Right atrium auricular region (tissue), 2 donors: ENCODE measurements at regions not wholly inside any gene's neighbourhood (a gene's known extent, or its start where the extent isn't known, plus 50 kb on each side); places are given as distances from the start of the nearest gene placed in this dataset.

Experiments
- DNase-seq: peaks from one replicate; pipeline ENCODE4 v3.0.0-alpha.2; 2019; ENCODE audit warnings: low spot score
- H3K27ac ChIP-seq, 2 donors: fragments of 200-600 bp; sonication (generic); 1 replicate in 1 of 2; 2 replicates in 1 of 2; pipeline ENCODE4 v1.5.1; 2016 to 2019
- H3K27me3 ChIP-seq, 2 donors: fragments of 200-600 bp; sonication (generic); one replicate each; pipeline versions ENCODE4 v1.5.1 to v1.6.0; 2017 to 2019
- H3K36me3 ChIP-seq: fragments of 200-600 bp; sonication (generic); one replicate; pipeline ENCODE4 v1.5.1; 2016
- H3K4me1 ChIP-seq, 2 donors: fragments of 200-600 bp; sonication (generic); one replicate each; pipeline versions ENCODE4 v1.5.1 to v1.6.0; 2017 to 2019
- H3K4me3 ChIP-seq, 2 donors: fragments of 200-600 bp; sonication (generic); 1 replicate in 1 of 2; 2 replicates in 1 of 2; pipeline ENCODE4 v1.5.1; 2017 to 2019; ENCODE audit warnings: mild to moderate bottlenecking in 1 of 2, moderate library complexity in 1 of 2
- H3K9me3 ChIP-seq, 2 donors: fragments of 200-600 bp; sonication (generic); one replicate each; pipeline ENCODE4 v1.5.1; 2019
- TF ChIP-seq, protein P1 (sequence below), 2 donors: fragments of 200-600 bp; sonication (generic); IDR thresholded peaks; one replicate each; pipeline ENCODE4 v1.5.1; 2019; ENCODE audit warnings: antibody characterized with exemption in 2 of 2

DNA sequence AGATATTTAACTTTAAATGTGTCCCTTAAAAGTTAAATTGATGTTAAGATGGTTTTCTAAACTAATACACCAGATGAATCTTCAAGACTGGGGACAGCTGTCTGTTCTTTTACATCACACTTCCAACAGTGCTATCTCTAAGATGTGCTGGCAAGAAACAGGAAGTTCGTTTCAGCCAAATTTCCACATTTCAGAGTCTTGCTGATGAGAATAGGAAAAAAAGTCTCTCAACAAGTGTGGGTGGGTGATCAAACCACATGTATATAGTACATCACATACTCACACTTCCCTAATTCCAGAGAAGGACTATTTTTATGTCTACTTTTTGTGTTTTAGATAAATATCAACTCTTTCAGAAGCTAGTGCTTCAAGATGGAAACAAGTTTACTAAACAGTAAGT, 1712.8 kb upstream of the TMEFF2 start:
- TF ChIP-seq, protein P1, sequence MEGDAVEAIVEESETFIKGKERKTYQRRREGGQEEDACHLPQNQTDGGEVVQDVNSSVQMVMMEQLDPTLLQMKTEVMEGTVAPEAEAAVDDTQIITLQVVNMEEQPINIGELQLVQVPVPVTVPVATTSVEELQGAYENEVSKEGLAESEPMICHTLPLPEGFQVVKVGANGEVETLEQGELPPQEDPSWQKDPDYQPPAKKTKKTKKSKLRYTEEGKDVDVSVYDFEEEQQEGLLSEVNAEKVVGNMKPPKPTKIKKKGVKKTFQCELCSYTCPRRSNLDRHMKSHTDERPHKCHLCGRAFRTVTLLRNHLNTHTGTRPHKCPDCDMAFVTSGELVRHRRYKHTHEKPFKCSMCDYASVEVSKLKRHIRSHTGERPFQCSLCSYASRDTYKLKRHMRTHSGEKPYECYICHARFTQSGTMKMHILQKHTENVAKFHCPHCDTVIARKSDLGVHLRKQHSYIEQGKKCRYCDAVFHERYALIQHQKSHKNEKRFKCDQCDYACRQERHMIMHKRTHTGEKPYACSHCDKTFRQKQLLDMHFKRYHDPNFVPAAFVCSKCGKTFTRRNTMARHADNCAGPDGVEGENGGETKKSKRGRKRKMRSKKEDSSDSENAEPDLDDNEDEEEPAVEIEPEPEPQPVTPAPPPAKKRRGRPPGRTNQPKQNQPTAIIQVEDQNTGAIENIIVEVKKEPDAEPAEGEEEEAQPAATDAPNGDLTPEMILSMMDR (IDR thresholded peaks at IDR 0.05), result no peak
- Histone ChIP-seq H3K4me3 (no peak overlapping the region), H3K36me3 (no peaks in the 10 kb centered on the region), H3K27me3 (no peaks in the 10 kb centered on the region), H3K27ac (no peak overlapping the region), H3K4me1 (no peaks in the 10 kb centered on the region), H3K9me3 (no peaks in the 10 kb centered on the region)
- no peak for DNase-seq

DNA sequence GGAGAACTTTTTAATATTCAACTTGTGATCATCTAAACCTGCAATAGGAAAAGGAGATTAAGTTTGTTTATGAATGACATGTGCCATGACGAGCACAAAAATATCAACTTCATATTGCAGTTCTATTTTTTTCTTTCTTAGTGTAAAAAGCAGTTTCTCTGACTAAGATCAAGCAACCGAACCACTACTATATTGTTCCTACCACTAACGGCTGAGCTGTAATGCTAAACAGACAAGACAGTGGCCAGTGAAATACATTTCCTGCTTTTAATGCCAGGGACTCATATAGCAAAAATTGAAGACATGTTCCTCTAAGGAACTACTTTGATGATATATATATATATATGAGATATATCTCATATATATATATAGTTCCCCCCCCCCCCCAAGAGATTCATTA, 1705.6 kb upstream of the TMEFF2 start:
- H3K9me3 ChIP-seq, result no peaks in the 10 kb centered on the region
- TF ChIP-seq, protein P1 (IDR thresholded peaks at IDR 0.05), result no peak
- no peaks in the 10 kb centered on the region for H3K36me3 ChIP-seq
- no peak overlapping the region for H3K27ac ChIP-seq
- DNase-seq, result no peak
- no peaks in the 10 kb centered on the region for H3K4me1 ChIP-seq
- H3K27me3 ChIP-seq, result no peaks in the 10 kb centered on the region
- H3K4me3 ChIP-seq, result no peak overlapping the region

DNA sequence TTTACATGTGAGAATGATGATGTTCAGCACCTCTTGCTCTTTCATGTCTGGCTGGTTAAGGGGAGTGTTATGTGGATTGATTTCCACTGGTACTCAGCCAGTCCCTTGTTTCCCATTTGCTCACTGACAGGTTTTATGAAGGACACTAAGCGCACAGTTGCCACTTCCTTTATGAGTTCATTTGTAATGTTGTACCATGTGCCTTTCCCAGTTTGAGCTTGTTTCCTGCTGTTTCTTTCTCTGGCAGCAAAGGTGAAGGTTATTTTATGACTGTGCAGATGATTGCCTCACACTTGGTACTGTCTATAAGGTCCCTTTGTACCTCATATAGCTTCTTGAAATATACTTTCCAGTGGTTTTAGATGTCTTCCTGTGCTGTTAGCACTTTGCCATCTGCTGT, 1700.5 kb upstream of the TMEFF2 start:
- H3K4me1 ChIP-seq, result no peaks in the 10 kb centered on the region
- no peak for DNase-seq
- no peaks in the 10 kb centered on the region for H3K36me3 ChIP-seq
- no peaks in the 10 kb centered on the region for H3K27me3 ChIP-seq
- no peaks in the 10 kb centered on the region for H3K9me3 ChIP-seq
- H3K27ac ChIP-seq, result no peak overlapping the region
- TF ChIP-seq, protein P1 (IDR thresholded peaks at IDR 0.05), result no peak
- H3K4me3 ChIP-seq, result no peak overlapping the region

DNA sequence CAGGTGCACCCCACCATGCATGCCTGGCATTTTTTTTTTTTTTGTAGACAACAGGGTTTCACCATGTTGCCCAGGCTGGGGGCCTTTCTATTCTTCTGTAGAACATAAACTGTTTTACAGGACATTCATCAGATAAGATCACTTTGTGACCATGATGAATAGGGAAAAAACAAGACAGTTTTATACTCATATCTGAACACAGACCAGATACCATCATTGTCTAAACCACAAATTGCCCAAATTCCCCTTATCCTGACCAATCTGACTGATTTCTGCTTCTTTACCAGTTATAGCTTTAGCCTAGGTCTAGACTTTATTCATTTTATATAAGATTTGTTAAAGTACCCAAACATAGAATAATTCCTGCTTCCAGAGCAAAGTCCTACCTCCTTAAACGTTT, 1699.3 kb upstream of the TMEFF2 start:
- DNase-seq, result no peak
- H3K4me1 ChIP-seq, result no peaks in the 10 kb centered on the region
- TF ChIP-seq, protein P1 (IDR thresholded peaks at IDR 0.05), result no peak
- H3K27me3 ChIP-seq, result no peaks in the 10 kb centered on the region
- no peak overlapping the region for H3K27ac ChIP-seq
- no peak overlapping the region for H3K4me3 ChIP-seq
- no peaks in the 10 kb centered on the region for H3K9me3 ChIP-seq
- no peaks in the 10 kb centered on the region for H3K36me3 ChIP-seq

DNA sequence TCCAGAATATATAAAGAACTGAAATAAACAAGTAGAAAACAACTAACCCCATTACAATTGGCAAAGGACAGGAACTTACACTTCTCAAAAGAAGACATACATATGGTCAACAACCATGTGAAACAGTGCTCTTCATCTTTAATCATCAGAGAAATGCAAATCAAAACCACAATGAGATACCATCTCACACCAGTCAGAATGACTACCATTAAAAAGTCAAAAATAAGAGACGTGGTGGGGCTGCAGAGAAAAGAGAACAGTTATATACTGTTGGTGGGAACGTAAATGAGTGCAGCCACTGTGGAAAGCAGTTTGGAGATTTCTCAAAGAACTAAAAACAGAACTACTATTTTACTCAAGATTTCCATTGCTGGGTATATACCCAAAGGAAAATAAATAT, 1696.3 kb upstream of the TMEFF2 start:
- DNase-seq, result no peak
- no peaks in the 10 kb centered on the region for H3K4me1 ChIP-seq
- H3K36me3 ChIP-seq, result no peaks in the 10 kb centered on the region
- H3K4me3 ChIP-seq, result no peak overlapping the region
- no peaks in the 10 kb centered on the region for H3K9me3 ChIP-seq
- no peaks in the 10 kb centered on the region for H3K27me3 ChIP-seq
- H3K27ac ChIP-seq, result no peak overlapping the region
- TF ChIP-seq, protein P1 (IDR thresholded peaks at IDR 0.05), result no peak

DNA sequence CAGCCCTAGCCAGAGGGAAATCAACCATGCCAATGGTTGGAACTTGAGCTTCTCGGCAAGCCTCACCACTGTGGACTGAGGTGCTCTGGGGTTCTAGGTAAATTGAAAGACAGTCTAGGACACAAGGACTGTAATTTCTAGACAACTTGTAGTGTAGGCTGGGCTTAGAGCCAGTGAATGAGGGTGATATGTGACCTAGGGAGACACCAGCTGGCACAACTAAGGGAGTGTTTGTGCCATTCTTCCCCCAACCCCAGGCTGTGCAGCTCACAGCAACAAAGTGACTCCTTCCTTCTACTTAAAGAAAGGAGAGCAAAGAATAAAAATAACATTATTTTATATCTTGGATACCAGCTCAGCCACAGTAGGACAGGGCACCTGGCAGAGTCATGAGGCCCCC, 1690.7 kb upstream of the TMEFF2 start:
- no peak for DNase-seq
- H3K27ac ChIP-seq, result no peak overlapping the region
- TF ChIP-seq, protein P1 (IDR thresholded peaks at IDR 0.05), result no peak
- H3K9me3 ChIP-seq, result peaks cover 0 to 10% of the 10 kb centered on the region in 2 donors
- H3K4me1 ChIP-seq, result no peaks in the 10 kb centered on the region
- H3K36me3 ChIP-seq, result no peaks in the 10 kb centered on the region
- H3K27me3 ChIP-seq, result no peaks in the 10 kb centered on the region
- no peak overlapping the region for H3K4me3 ChIP-seq
